Upper lobe of right lung (tissue), 1 donor: ENCODE measurements at regions not wholly inside any gene's neighbourhood (a gene's known extent, or its start where the extent isn't known, plus 50 kb on each side); places are given as distances from the start of the nearest gene placed in this dataset.

Source experiments
- ATAC-seq: fragments of 200-7000 bp; cut with Tn5 transposase; one replicate; pipeline ENCODE4 v1.9.1; 2020; ENCODE audit warnings: mild to moderate bottlenecking, moderate library complexity
- DNase-seq: peaks from one replicate; pipeline ENCODE4 v3.0.0-alpha.2; 2020
- H3K27ac ChIP-seq: fragments of 200-600 bp; one replicate; pipeline ENCODE4 v1.8.0; 2022
- H3K27me3 ChIP-seq: fragments of 200-600 bp; one replicate; pipeline ENCODE4 v1.8.0; 2022; ENCODE audit warnings: mild to moderate bottlenecking
- H3K36me3 ChIP-seq: fragments of 200-600 bp; one replicate; pipeline ENCODE4 v1.8.0; 2022
- H3K4me1 ChIP-seq: fragments of 200-600 bp; one replicate; pipeline ENCODE4 v1.8.0; 2022
- H3K4me3 ChIP-seq: fragments of 200-600 bp; one replicate; pipeline ENCODE4 v1.8.0; 2022; ENCODE audit warnings: mild to moderate bottlenecking
- H3K9me3 ChIP-seq: fragments of 200-600 bp; one replicate; pipeline ENCODE4 v1.8.0; 2022
- intact Hi-C: fragments of 100-400 bp; cut with DNase I; formaldehyde crosslinking; loops from one replicate; pipeline ENCODE4 v1.11.0; 2022
- TF ChIP-seq, protein P1 (sequence below): fragments of 200-600 bp; IDR thresholded peaks from one replicate; pipeline ENCODE4 v1.8.0; 2022; ENCODE audit warnings: antibody characterized with exemption
- donor health status: DM: no; HTN: yes; CAD: no; lungs with severe emphysema.

GRCh38 chr13:65917731-65918130, 1312.4 kb downstream of the PCDH9 start:
- intact Hi-C loops = no loop called here
- Histone ChIP-seq H3K9me3 (no peaks in the 10 kb centered on the region), H3K27ac (no peak overlapping the region), H3K36me3 (no peaks in the 10 kb centered on the region), H3K4me3 (no peak overlapping the region), H3K27me3 (no peaks in the 10 kb centered on the region), H3K4me1 (no peaks in the 10 kb centered on the region)
- TF ChIP-seq, protein P1, sequence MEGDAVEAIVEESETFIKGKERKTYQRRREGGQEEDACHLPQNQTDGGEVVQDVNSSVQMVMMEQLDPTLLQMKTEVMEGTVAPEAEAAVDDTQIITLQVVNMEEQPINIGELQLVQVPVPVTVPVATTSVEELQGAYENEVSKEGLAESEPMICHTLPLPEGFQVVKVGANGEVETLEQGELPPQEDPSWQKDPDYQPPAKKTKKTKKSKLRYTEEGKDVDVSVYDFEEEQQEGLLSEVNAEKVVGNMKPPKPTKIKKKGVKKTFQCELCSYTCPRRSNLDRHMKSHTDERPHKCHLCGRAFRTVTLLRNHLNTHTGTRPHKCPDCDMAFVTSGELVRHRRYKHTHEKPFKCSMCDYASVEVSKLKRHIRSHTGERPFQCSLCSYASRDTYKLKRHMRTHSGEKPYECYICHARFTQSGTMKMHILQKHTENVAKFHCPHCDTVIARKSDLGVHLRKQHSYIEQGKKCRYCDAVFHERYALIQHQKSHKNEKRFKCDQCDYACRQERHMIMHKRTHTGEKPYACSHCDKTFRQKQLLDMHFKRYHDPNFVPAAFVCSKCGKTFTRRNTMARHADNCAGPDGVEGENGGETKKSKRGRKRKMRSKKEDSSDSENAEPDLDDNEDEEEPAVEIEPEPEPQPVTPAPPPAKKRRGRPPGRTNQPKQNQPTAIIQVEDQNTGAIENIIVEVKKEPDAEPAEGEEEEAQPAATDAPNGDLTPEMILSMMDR = no peak
- no peak for DNase-seq
- ATAC-seq = no peak

GRCh38 chr13:65915195-65915594, 1314.9 kb downstream of the PCDH9 start:
- H3K27me3 ChIP-seq = no peaks in the 10 kb centered on the region
- H3K4me1 ChIP-seq = no peaks in the 10 kb centered on the region
- intact Hi-C loops = no loop called here
- H3K27ac ChIP-seq = no peak overlapping the region
- H3K36me3 ChIP-seq = no peaks in the 10 kb centered on the region
- TF ChIP-seq, protein P1 = no peak
- no peaks in the 10 kb centered on the region for H3K9me3 ChIP-seq
- no peak overlapping the region for H3K4me3 ChIP-seq
- no peak for DNase-seq
- ATAC-seq = no peak

- Histone ChIP-seq H3K4me3 (no peak overlapping the region), H3K4me1 (no peaks in the 10 kb centered on the region), H3K27ac (no peak overlapping the region), H3K9me3 (no peaks in the 10 kb centered on the region), H3K36me3 (no peaks in the 10 kb centered on the region), H3K27me3 (no peaks in the 10 kb centered on the region)
- intact Hi-C loops = no loop called here
- ATAC-seq (no peak), DNase-seq (no peak)
- TF ChIP-seq, protein P1 = no peak
These were observed 1315.4 kb downstream of the PCDH9 start for GRCh38 chr13:65914716-65915115.

GRCh38 chr13:65913173-65913572, 1317.0 kb downstream of the PCDH9 start:
- no peaks in the 10 kb centered on the region for H3K36me3 ChIP-seq
- DNase-seq = no peak

DNA sequence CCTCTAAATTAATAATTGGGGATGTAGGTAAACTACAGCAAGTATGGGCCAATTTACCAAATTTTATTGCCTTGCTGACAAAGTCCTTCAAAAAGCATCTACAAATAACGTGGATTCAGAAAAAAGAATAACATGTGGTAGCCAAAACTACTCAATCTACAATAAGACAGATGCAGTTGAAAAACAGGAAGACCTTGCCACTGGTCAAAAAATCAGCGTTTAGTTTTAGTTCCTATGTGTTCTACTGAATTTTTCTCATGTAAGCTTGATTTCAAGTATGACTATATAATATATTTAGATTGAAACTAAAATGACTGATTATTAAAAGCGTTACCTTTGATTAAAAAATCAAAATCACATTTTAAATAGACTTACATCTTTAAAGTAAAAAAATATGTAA, 1317.6 kb downstream of the PCDH9 start:
- DNase-seq (no peak), ATAC-seq (no peak)
- no peak overlapping the region for H3K4me3 ChIP-seq
- no peaks in the 10 kb centered on the region for H3K36me3 ChIP-seq
- H3K27me3 ChIP-seq = no peaks in the 10 kb centered on the region
- no peaks in the 10 kb centered on the region for H3K4me1 ChIP-seq
- TF ChIP-seq, protein P1 = no peak
- H3K9me3 ChIP-seq = no peaks in the 10 kb centered on the region
- H3K27ac ChIP-seq = no peak overlapping the region
- intact Hi-C loops = no loop called here

More at GRCh38 chr13:65913173-65913572, 1317.0 kb downstream of the PCDH9 start:
- TF ChIP-seq, protein P1 = no peak
- Histone ChIP-seq H3K27me3 (no peaks in the 10 kb centered on the region), H3K27ac (no peak overlapping the region), H3K4me3 (no peak overlapping the region), H3K9me3 (no peaks in the 10 kb centered on the region), H3K4me1 (no peaks in the 10 kb centered on the region)
- intact Hi-C loops = no loop called here
- no peak for ATAC-seq

GRCh38 chr13:65911546-65912193, 1318.5 kb downstream of the PCDH9 start:
- Histone ChIP-seq H3K9me3 (no peaks in the 10 kb centered on the region), H3K27ac (no peak overlapping the region), H3K27me3 (no peaks in the 10 kb centered on the region), H3K4me3 (no peak overlapping the region), H3K4me1 (no peaks in the 10 kb centered on the region), H3K36me3 (no peaks in the 10 kb centered on the region)
- DNase-seq = no peak
- intact Hi-C loops = no loop called here
- no peak for ATAC-seq
- TF ChIP-seq, protein P1 = no peak
